NB4 (cell line): ENCODE measurements at regions not wholly inside any gene's neighbourhood (a gene's known extent, or its start where the extent isn't known, plus 50 kb on each side); places are given as distances from the start of the nearest gene placed in this dataset.

Source experiments
- DNase-seq: peaks from one replicate; pipeline ENCODE4 v3.0.0; 2010; ENCODE audit warnings: low read depth
- H3K4me3 ChIP-seq: one replicate; pipeline ENCODE4 v1.5.1; 2011; ENCODE audit warnings: mild to moderate bottlenecking, low read depth, low read length, moderate library complexity
- CTCF ChIP-seq: IDR thresholded peaks from one replicate; pipeline ENCODE4 v1.5.1; 2012; ENCODE audit warnings: low read depth, low read length
- MAX ChIP-seq: IDR thresholded peaks from 2 replicates; pipeline ENCODE4 v1.6.1; 2011; ENCODE audit warnings: low read depth, low read length
- MYC ChIP-seq: IDR thresholded peaks from 2 replicates; pipeline ENCODE4 v1.6.1; 2011; ENCODE audit warnings: low read depth, low read length
- POLR2A ChIP-seq: IDR thresholded peaks from 2 replicates; pipeline ENCODE4 v1.6.1; 2011; ENCODE audit warnings: mild to moderate bottlenecking; ENCODE audit not compliant: insufficient read length; ENCODE audit errors: extremely low read depth

- TF ChIP-seq MAX, result no peak
- no peak for TF ChIP-seq MYC
- TF ChIP-seq POLR2A, result no peak
- TF ChIP-seq CTCF, result no peak
- H3K4me3 ChIP-seq, result no peak overlapping the region
- no peak for DNase-seq
Observed at GRCh38 chr4:15215109-15215508, 212.7 kb upstream of the C1QTNF7 start.

GRCh38 chr4:15226203-15226602, 201.6 kb upstream of the C1QTNF7 start:
- no peak for TF ChIP-seq MAX
- TF ChIP-seq CTCF, result no peak
- no peak for TF ChIP-seq POLR2A
- TF ChIP-seq MYC, result no peak
- DNase-seq, result no peak
- H3K4me3 ChIP-seq, result no peak overlapping the region

- DNase-seq, result peak; percentile 86
- TF ChIP-seq CTCF (peak; percentile 74), POLR2A (no peak), MAX (peak; percentile 21; the same call in 1 of the 2 replicates), MYC (no peak)
- H3K4me3 ChIP-seq, result no peak overlapping the region
Observed at GRCh38 chr4:15231265-15232091, 196.4 kb upstream of the C1QTNF7 start.

- no peak overlapping the region for H3K4me3 ChIP-seq
- DNase-seq, result no peak
- no peak for TF ChIP-seq CTCF
Observed at GRCh38 chr4:15232366-15233263, 195.2 kb upstream of the C1QTNF7 start.

GRCh38 chr4:15233264-15233597, 194.6 kb upstream of the C1QTNF7 start:
- TF ChIP-seq MYC (no peak), POLR2A (no peak), MAX (no peak), CTCF (no peak)
- H3K4me3 ChIP-seq, result no peak overlapping the region
- DNase-seq, result no peak
